ENCODE measurements at regions not wholly inside any gene's neighbourhood (a gene's known extent, or its start where the extent isn't known, plus 50 kb on each side); places are given as distances from the start of the nearest gene placed in this dataset.

- H3K4me3 ChIP-seq (replicated peaks; ENCODE audit: low read depth, low read length): no peak overlapping the region
Measured at GRCh38 chr20:55386686-55387085, 618.6 kb downstream of the CBLN4 start.

GRCh38 chr20:55375920-55376319 is 629.4 kb downstream of the CBLN4 start:
- no peaks in the 10 kb centered on the region for H3K27me3 ChIP-seq (replicated peaks; ENCODE audit: control insufficient read depth, insufficient read depth, low read length)
- no peak overlapping the region for H3K4me3 ChIP-seq (replicated peaks; ENCODE audit: low read depth, low read length)
- no peak for TF ChIP-seq CTCF (IDR thresholded peaks at IDR 0.05; ENCODE audit: insufficient read depth, low read length, poor library complexity, severe bottlenecking)
- no peaks in the 10 kb centered on the region for H3K36me3 ChIP-seq (ENCODE audit: control insufficient read depth, insufficient read depth, low read length)
- no peak for DNase-seq (ENCODE audit: extremely low read depth, insufficient read length)

More at GRCh38 chr20:55386686-55387085, 618.6 kb downstream of the CBLN4 start:
- no peaks in the 10 kb centered on the region for H3K36me3 ChIP-seq (ENCODE audit: control insufficient read depth, insufficient read depth, low read length)
- no peaks in the 10 kb centered on the region for H3K27me3 ChIP-seq (replicated peaks; ENCODE audit: control insufficient read depth, insufficient read depth, low read length)
- TF ChIP-seq CTCF (IDR thresholded peaks at IDR 0.05; ENCODE audit: insufficient read depth, low read length, poor library complexity, severe bottlenecking): no peak
- no peak for DNase-seq (ENCODE audit: extremely low read depth, insufficient read length)

GRCh38 chr20:55365745-55366144 is 639.6 kb downstream of the CBLN4 start:
- H3K27me3 ChIP-seq (replicated peaks; ENCODE audit: control insufficient read depth, insufficient read depth, low read length): no peaks in the 10 kb centered on the region
- H3K36me3 ChIP-seq (ENCODE audit: control insufficient read depth, insufficient read depth, low read length): no peaks in the 10 kb centered on the region
- no peak for TF ChIP-seq CTCF (IDR thresholded peaks at IDR 0.05; ENCODE audit: insufficient read depth, low read length, poor library complexity, severe bottlenecking)
- no peak for DNase-seq (ENCODE audit: extremely low read depth, insufficient read length)
- H3K4me3 ChIP-seq (replicated peaks; ENCODE audit: low read depth, low read length): no peak overlapping the region

- no peak for TF ChIP-seq CTCF (IDR thresholded peaks at IDR 0.05; ENCODE audit: insufficient read depth, low read length, poor library complexity, severe bottlenecking)
- DNase-seq (ENCODE audit: extremely low read depth, insufficient read length): no peak
- Histone ChIP-seq H3K27me3 (replicated peaks; ENCODE audit: control insufficient read depth, insufficient read depth, low read length) (no peaks in the 10 kb centered on the region), H3K36me3 (ENCODE audit: control insufficient read depth, insufficient read depth, low read length) (no peaks in the 10 kb centered on the region), H3K4me3 (replicated peaks; ENCODE audit: low read depth, low read length) (no peak overlapping the region)
Measured at GRCh38 chr20:55360895-55361294, 644.4 kb downstream of the CBLN4 start.

- TF ChIP-seq CTCF (IDR thresholded peaks at IDR 0.05; ENCODE audit: insufficient read depth, low read length, poor library complexity, severe bottlenecking): no peak
- DNase-seq (ENCODE audit: extremely low read depth, insufficient read length): no peak
- Histone ChIP-seq H3K36me3 (ENCODE audit: control insufficient read depth, insufficient read depth, low read length) (no peaks in the 10 kb centered on the region), H3K4me3 (replicated peaks; ENCODE audit: low read depth, low read length) (no peak overlapping the region), H3K27me3 (replicated peaks; ENCODE audit: control insufficient read depth, insufficient read depth, low read length) (no peaks in the 10 kb centered on the region)
Measured at GRCh38 chr20:55354720-55355119, 650.6 kb downstream of the CBLN4 start.

- H3K4me3 ChIP-seq (replicated peaks; ENCODE audit: low read depth, low read length): no peak overlapping the region
- H3K27me3 ChIP-seq (replicated peaks; ENCODE audit: control insufficient read depth, insufficient read depth, low read length): no peaks in the 10 kb centered on the region
- no peak for DNase-seq (ENCODE audit: extremely low read depth, insufficient read length)
- no peak for TF ChIP-seq CTCF (IDR thresholded peaks at IDR 0.05; ENCODE audit: insufficient read depth, low read length, poor library complexity, severe bottlenecking)
- H3K36me3 ChIP-seq (ENCODE audit: control insufficient read depth, insufficient read depth, low read length): no peaks in the 10 kb centered on the region
Measured at GRCh38 chr20:55353206-55353605, 652.1 kb downstream of the CBLN4 start.
